DMS53 treated with DMSO at 0.1 percent for 48 hours (cell line): ENCODE measurements at regions not wholly inside any gene's neighbourhood (a gene's known extent, or its start where the extent isn't known, plus 50 kb on each side); places are given as distances from the start of the nearest gene placed in this dataset.
"Not testable (repeated sequence)": the region's sequence is repeated elsewhere in the genome, so short reads cannot be mapped to it uniquely, and the experiment has no call there.

Experiments
- DNase-seq: peaks from one replicate; lab custom pipeline; 2025; ENCODE audit not compliant: unreplicated experiment; lab: John Stamatoyannopoulos, UW

- no peak for DNase-seq
These were observed 85.7 kb upstream of the RALGPS2 start for GRCh38 chr1:178639326-178639725.

- no peak for DNase-seq
These were observed 82.8 kb upstream of the RALGPS2 start for GRCh38 chr1:178642282-178642681.

GRCh38 chr1:178643349-178643748 lies 81.7 kb upstream of the RALGPS2 start:
- no peak for DNase-seq

GRCh38 chr1:178643831-178644230 lies 81.2 kb upstream of the RALGPS2 start:
- DNase-seq, result no peak

DNA sequence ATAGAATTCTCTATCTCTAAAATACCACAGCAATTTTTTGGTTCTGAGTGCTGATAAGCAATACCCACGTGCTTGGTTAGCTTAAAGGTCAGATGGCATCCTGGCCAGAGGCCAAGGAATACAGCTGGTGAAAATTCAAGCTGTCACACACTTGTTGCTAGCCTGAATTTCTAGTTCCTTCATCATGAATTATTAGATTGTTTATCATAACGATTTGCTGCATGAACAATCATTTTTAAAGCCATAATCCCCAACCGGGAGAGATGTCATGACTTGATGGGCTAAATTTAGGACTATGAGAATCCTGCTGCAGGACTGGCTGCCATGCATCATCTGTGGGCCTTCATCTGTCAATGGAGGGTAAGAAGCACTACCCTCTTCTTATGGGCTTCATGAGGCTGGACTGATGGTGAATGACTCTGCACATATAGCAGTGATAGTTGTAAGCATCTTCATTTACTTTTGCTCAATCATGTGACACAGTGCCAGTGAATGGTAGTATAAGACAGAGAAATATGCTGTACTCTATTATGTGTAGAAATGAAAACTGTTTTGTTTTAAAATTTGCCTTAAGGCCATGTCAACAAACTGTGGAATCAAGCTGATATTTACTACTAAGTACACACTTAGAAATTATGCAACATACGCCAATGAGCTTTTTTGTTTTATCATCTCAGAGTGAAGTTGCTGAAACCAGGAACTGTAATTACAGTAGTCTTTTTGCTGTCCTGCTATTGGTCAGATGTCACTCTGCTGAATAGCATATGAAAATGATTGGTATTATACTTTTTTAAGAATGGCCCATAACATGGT lies 80.5 kb upstream of the RALGPS2 start:
- peak; percentile 63 for DNase-seq

DNA sequence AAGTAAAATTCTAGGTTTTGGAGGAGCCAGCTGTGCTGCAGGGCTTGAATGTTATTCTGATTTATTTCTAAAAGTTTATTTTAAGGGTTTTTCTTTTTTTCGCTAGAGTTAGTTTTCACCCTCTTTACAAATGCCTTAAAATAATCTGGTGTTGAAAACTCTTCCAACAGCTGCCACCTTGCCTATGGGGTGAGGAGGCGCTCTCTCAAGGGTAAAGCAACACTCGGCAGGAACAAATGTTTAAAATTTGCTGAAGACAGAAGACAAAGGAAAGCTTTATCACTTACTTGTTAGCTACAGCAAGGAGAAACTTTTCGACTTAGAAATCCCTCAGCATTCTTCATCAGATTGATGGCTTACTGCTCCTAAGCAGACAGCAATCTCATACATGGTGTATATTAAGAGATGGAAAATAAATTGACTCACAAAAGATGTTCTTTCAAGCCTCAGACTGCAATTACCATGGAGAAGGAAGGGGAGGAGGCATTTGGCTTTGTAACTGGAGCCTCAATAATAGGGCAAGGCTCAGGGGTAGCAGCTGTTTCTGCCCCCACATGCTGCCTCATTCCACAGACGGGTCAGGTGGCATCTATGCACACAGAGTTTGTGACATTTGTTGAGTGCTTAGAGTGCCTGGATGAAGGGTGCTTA lies 79.8 kb upstream of the RALGPS2 start:
- no peak for DNase-seq

DNA sequence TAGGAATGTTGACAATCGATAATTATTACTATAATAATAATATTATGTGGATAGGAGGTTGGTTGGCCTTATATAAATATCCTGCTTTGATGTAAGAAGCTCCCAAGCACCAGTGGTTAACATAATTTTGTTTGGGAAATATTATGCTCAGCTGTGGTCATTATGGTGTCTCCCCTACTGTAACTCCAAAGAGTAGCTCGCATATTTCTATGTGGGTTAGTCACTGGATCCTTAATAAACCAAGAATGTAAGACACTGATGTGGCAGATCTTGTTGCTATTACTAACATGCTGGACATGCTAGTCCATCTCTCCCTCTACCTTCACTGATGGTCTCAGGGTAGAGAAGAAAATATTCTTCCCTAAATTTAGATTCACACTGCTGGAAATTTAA lies 79.2 kb upstream of the RALGPS2 start:
- DNase-seq, result no peak

GRCh38 chr1:178646821-178647220 lies 78.2 kb upstream of the RALGPS2 start:
- DNase-seq, result no peak

GRCh38 chr1:178648151-178648550 lies 76.9 kb upstream of the RALGPS2 start:
- no peak for DNase-seq

DNA sequence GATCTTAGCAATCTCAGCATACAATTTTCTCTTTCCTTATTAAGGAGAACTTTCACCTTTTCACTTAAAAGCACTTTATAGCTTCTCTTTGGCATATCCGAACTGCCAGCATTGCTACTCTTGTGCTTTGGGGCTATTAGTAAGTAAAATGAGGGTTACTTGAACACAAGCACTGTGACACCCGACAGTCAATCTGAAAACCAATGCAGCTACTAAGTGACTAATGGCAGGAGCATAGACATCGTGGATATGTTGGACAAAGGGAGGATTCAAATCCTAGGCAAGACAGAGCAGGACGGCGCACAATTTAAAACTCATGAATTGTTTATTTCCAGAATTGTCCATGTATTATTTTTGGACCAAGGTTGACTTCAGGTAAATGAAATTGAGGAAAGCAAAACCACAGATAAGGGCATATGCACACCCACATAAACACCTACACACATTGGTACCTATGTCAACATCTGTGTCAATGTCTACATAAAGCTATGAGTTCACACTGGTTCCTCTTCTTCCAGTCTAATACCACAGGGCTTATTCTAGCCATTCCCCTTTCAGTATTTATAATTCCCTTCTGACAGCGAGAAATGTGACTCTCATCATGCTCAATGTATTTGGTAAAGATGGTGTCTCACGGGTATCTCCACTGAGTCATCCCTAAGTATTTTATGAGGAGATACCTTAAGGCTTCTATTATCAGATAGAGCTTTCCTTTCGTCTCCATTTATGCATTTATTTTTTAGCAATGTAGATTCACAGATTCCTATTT lies 75.3 kb upstream of the RALGPS2 start:
- no peak for DNase-seq

GRCh38 chr1:178650934-178651511 lies 74.0 kb upstream of the RALGPS2 start:
- DNase-seq, result peak; percentile 78

GRCh38 chr1:178651742-178652141 lies 73.3 kb upstream of the RALGPS2 start:
- DNase-seq, result no peak

GRCh38 chr1:178652506-178653490 lies 72.2 kb upstream of the RALGPS2 start:
- peak; percentile 4 for DNase-seq

GRCh38 chr1:178659789-178660208 lies 65.2 kb upstream of the RALGPS2 start:
- no peak for DNase-seq

DNA sequence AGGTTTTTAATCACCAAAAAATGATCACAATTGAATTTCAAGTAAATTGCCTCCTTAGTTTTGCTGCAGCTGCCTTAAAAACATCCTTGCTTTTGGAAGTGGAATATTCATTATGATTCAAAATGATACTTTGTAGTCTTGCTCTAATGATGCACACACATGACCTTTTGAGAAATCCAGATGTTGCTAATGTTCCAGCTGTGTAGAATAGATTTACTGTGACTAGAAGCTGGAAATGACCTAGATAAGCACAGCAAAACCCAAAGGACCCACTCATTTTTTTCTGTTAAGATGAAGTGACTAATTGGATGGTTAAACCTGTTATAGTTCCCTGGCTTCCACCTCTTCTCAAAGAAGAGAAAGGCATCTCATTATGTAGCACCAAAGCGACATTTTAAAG lies 64.6 kb upstream of the RALGPS2 start:
- no peak for DNase-seq

- DNase-seq, result no peak
These were observed 60.8 kb upstream of the RALGPS2 start for GRCh38 chr1:178664278-178664677.

DNA sequence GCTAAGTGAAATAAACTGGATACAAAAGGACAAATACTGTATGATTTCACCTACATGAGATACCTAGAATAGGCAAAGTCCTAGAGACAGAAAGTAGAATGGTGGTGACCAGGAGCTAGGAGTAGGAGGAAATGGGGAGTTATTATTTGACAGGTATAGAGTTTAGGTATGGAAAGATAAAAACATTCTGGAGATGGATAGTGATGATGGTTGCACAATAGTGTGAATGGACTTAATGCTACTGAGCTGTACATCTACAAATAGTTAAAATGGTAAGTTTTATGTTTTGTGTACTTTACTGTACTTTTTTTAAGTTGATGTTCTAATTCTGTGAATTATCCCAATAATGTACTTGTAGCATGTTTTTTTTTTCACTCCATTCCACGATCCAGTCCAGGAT lies 59.5 kb upstream of the RALGPS2 start:
- DNase-seq, result no peak

DNA sequence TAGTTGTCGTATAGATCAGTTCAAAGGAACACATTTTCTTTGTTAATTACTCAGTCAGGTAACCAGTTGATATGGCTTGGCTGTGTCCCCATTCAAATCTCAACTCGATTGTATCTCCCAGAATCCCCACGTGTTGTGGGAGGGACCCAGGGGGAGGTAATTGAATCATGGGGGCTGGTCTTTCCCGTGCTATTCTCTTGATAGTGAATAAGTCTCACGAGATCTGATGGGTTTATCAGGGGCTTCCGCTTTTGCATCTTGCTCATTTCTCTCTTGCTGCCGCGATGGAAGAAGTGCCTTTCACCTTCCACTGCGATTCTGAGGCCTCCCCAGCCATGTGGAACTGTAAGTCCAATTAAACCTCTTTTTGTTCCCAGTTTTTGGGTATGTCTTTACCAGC lies 58.2 kb upstream of the RALGPS2 start:
- not testable (repeated sequence) for DNase-seq

- DNase-seq, result no peak
These were observed 52.6 kb upstream of the RALGPS2 start for GRCh38 chr1:178672434-178672833.

- not testable (repeated sequence) for DNase-seq
These were observed 50.5 kb upstream of the RALGPS2 start for GRCh38 chr1:178674559-178674958.
